ENCODE measurements at regions not wholly inside any gene's neighbourhood (a gene's known extent, or its start where the extent isn't known, plus 50 kb on each side); places are given as distances from the start of the nearest gene placed in this dataset.

DNA sequence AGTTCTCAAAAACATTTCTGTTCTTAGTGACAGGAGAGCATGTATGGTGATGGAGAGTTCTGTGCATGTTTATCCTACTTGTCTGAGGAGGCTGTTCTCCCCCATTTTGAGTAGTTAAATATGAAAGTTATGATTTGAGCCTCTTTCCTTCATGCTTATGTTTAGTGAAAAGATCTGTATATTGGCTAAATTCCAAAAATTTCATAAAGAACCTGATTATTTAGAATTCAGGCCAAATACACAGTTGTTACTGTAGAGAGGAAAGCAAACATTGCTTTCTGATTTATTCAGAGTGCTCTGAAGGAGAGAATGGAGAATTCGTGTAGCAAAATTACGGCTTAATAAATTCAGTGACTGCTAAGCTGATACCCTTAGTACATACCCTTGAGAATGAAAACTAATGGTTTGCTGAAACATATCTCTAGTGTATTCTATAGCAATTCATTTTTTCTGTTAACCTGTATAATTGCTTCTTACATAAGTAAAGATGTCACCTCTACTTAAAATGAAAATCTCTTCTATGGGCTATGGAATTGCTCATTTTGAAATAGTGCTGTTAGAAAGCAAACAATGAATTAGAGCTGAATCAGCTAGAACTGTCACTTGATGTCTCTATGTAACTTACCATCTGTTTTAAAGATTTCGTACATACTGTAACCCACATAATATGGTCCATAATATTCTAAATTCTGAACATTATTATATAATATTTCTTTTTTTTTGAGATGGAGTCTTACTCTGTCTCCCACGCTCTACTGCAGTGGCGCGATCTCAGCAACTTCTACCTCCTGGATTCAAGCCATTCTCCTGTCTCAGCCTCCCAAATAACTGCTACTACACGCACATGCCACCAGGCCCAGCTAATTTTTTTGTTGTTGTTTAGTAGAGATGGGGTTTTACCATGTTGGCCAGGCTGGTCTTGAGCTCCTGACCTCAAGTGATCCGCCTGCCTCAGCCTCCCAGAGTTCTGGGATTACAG lies 417.0 kb upstream of the RGS6 start:
- no peak for ATAC-seq
- H3K4me2 ChIP-seq: no peak overlapping the region
- H3K9me3 Mint-ChIP-seq: peaks cover 8% of the 10 kb centered on the region; the same call in 1 of the 3 replicates

DNA sequence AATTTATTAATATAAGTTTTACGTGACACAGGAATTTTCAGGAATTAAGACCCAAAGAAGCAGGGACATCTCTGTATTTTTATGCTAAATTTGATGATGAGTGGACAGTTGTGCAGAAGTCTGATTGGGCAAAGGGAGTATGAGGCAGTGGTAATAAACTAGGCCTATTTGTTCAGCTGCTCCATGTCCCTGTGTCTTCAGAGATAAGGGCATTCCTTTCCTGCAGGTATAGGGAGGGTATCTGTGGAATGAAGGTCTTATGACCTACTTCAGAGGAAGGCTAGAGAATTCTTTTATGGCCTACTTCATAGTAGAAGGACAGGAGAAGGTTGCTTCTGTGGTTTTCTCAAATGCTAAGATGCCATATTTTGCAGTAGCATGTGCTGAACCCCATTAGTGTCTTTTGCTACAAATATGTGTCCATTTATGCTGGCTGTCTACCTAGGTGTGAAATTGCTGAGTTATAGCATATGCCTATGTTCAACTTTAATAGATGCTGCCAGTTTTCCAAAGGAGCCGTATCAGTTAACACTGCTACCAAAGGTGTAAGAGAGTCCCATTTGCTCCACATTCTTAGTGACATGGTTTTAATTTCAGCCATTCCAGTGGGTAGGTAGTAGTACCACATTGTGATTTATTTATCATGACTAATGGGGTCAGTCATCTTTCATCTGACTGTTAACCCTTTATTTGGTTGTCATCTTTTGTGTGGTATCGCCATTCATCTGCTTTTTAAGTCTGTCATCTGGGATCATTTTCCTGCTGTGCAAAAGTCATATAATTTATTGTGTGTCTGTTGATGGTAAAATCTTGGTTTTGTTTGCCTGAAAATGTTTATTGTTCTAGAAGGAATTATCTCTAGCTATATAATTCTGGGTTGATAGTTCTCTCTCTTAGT lies 410.7 kb upstream of the RGS6 start:
- Mint-ChIP-seq H3K27me3 (ENCODE audit: insufficient read depth, low read depth, poor library complexity) (no peaks in the 10 kb centered on the region), H3K36me3 (ENCODE audit: low read depth) (peaks cover 20% of the 10 kb centered on the region), H3K4me1 (no peaks in the 10 kb centered on the region), H3K9me3 (peaks cover 8% of the 10 kb centered on the region; the same call in 1 of the 3 replicates), H3K27ac (no peak overlapping the region), H3K4me3 (no peak overlapping the region)
- no peak overlapping the region for H3K4me3 ChIP-seq
- no peaks in the 10 kb centered on the region for H3K9me2 ChIP-seq (ENCODE audit: insufficient read depth)
- no peaks in the 10 kb centered on the region for H3K4me1 ChIP-seq (ENCODE audit: insufficient read depth)
- H2AFZ ChIP-seq: no peak overlapping the region
- no peaks in the 10 kb centered on the region for H3K27me3 ChIP-seq (ENCODE audit: insufficient read depth)
- H3K27ac ChIP-seq (ENCODE audit: low read depth): peak overlapping the region; percentile 53; the same call in 1 of the 2 replicates
- no peaks in the 10 kb centered on the region for H3K36me3 ChIP-seq (ENCODE audit: insufficient read depth)
- H3K79me2 ChIP-seq (replicated peaks; ENCODE audit: insufficient read depth): peaks cover 26% of the 10 kb centered on the region; the same call in 1 of the 2 replicates
- H3F3A ChIP-seq (replicated peaks; ENCODE audit: low read depth): no peaks in the 10 kb centered on the region
- H4K20me1 ChIP-seq (replicated peaks; ENCODE audit: insufficient read depth): peaks cover 8% of the 10 kb centered on the region; the same call in 1 of the 2 replicates
- ATAC-seq (no peak), DNase-seq (ENCODE audit: low spot score) (no peak)
- H3K4me2 ChIP-seq: no peak overlapping the region
- TF ChIP-seq NANOG (IDR thresholded peaks at IDR 0.05; ENCODE audit: borderline replicate concordance): no peak
- TF ChIP-seq, protein P1, sequence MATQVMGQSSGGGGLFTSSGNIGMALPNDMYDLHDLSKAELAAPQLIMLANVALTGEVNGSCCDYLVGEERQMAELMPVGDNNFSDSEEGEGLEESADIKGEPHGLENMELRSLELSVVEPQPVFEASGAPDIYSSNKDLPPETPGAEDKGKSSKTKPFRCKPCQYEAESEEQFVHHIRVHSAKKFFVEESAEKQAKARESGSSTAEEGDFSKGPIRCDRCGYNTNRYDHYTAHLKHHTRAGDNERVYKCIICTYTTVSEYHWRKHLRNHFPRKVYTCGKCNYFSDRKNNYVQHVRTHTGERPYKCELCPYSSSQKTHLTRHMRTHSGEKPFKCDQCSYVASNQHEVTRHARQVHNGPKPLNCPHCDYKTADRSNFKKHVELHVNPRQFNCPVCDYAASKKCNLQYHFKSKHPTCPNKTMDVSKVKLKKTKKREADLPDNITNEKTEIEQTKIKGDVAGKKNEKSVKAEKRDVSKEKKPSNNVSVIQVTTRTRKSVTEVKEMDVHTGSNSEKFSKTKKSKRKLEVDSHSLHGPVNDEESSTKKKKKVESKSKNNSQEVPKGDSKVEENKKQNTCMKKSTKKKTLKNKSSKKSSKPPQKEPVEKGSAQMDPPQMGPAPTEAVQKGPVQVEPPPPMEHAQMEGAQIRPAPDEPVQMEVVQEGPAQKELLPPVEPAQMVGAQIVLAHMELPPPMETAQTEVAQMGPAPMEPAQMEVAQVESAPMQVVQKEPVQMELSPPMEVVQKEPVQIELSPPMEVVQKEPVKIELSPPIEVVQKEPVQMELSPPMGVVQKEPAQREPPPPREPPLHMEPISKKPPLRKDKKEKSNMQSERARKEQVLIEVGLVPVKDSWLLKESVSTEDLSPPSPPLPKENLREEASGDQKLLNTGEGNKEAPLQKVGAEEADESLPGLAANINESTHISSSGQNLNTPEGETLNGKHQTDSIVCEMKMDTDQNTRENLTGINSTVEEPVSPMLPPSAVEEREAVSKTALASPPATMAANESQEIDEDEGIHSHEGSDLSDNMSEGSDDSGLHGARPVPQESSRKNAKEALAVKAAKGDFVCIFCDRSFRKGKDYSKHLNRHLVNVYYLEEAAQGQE (IDR thresholded peaks at IDR 0.05; ENCODE audit: unreplicated experiment): no peak
- TF ChIP-seq, protein P2, sequence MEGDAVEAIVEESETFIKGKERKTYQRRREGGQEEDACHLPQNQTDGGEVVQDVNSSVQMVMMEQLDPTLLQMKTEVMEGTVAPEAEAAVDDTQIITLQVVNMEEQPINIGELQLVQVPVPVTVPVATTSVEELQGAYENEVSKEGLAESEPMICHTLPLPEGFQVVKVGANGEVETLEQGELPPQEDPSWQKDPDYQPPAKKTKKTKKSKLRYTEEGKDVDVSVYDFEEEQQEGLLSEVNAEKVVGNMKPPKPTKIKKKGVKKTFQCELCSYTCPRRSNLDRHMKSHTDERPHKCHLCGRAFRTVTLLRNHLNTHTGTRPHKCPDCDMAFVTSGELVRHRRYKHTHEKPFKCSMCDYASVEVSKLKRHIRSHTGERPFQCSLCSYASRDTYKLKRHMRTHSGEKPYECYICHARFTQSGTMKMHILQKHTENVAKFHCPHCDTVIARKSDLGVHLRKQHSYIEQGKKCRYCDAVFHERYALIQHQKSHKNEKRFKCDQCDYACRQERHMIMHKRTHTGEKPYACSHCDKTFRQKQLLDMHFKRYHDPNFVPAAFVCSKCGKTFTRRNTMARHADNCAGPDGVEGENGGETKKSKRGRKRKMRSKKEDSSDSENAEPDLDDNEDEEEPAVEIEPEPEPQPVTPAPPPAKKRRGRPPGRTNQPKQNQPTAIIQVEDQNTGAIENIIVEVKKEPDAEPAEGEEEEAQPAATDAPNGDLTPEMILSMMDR (conservative IDR thresholded peaks at IDR 0.05; ENCODE audit: low read depth in 2 of 2): no peak
- TF ChIP-seq EZH2phosphoT487 (IDR thresholded peaks at IDR 0.05; ENCODE audit: unreplicated experiment): no peak
- no peak for TF ChIP-seq POLR2AphosphoS5 (IDR thresholded peaks at IDR 0.05; ENCODE audit: low read depth)
- no peak for TF ChIP-seq CREB1 (CRISPR knock-in tag; IDR thresholded peaks at IDR 0.05; ENCODE audit: low read depth)
- no peak for TF ChIP-seq EZH2 (IDR thresholded peaks at IDR 0.05; ENCODE audit: low read depth, unreplicated experiment)
- TF ChIP-seq, protein P3, sequence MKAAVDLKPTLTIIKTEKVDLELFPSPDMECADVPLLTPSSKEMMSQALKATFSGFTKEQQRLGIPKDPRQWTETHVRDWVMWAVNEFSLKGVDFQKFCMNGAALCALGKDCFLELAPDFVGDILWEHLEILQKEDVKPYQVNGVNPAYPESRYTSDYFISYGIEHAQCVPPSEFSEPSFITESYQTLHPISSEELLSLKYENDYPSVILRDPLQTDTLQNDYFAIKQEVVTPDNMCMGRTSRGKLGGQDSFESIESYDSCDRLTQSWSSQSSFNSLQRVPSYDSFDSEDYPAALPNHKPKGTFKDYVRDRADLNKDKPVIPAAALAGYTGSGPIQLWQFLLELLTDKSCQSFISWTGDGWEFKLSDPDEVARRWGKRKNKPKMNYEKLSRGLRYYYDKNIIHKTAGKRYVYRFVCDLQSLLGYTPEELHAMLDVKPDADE (IDR thresholded peaks at IDR 0.05): no peak
- TF ChIP-seq JUNB (IDR thresholded peaks at IDR 0.05; ENCODE audit: unreplicated experiment): no peak
- TF ChIP-seq STAT1 (IDR thresholded peaks at IDR 0.05; ENCODE audit: unreplicated experiment): no peak
- TF ChIP-seq ZNF114 (CRISPR knock-in tag; IDR thresholded peaks at IDR 0.05): no peak
- TF ChIP-seq ZNF331 (CRISPR knock-in tag; IDR thresholded peaks at IDR 0.05; ENCODE audit: low read depth): no peak

More for the DNA sequence above, 417.0 kb upstream of the RGS6 start:
- Histone ChIP-seq H3F3A (replicated peaks; ENCODE audit: low read depth) (no peaks in the 10 kb centered on the region), H3K79me2 (replicated peaks; ENCODE audit: insufficient read depth) (peaks cover 19% of the 10 kb centered on the region), H3K27me3 (ENCODE audit: insufficient read depth) (no peaks in the 10 kb centered on the region), H3K36me3 (ENCODE audit: insufficient read depth) (no peaks in the 10 kb centered on the region), H2AFZ (no peak overlapping the region), H3K4me3 (no peak overlapping the region), H3K27ac (ENCODE audit: low read depth) (no peak overlapping the region), H3K9me2 (ENCODE audit: insufficient read depth) (no peaks in the 10 kb centered on the region), H4K20me1 (replicated peaks; ENCODE audit: insufficient read depth) (no peaks in the 10 kb centered on the region; the same call in 1 of the 2 replicates), H3K4me1 (ENCODE audit: insufficient read depth) (peaks cover 11% of the 10 kb centered on the region; the same call in 1 of the 2 replicates)
- TF ChIP-seq ZNF114 (CRISPR knock-in tag; IDR thresholded peaks at IDR 0.05) (no peak), JUNB (IDR thresholded peaks at IDR 0.05; ENCODE audit: unreplicated experiment) (no peak), EZH2phosphoT487 (IDR thresholded peaks at IDR 0.05; ENCODE audit: unreplicated experiment) (no peak), POLR2AphosphoS5 (IDR thresholded peaks at IDR 0.05; ENCODE audit: low read depth) (no peak), CREB1 (CRISPR knock-in tag; IDR thresholded peaks at IDR 0.05; ENCODE audit: low read depth) (no peak)
- peaks cover 7% of the 10 kb centered on the region for H3K4me1 Mint-ChIP-seq
- H3K4me3 Mint-ChIP-seq: no peak overlapping the region
- DNase-seq (ENCODE audit: low spot score): no peak
- no peak overlapping the region for H3K27ac Mint-ChIP-seq
- H3K27me3 Mint-ChIP-seq (ENCODE audit: insufficient read depth, low read depth, poor library complexity): no peaks in the 10 kb centered on the region
- H3K36me3 Mint-ChIP-seq (ENCODE audit: low read depth): peaks cover 28% of the 10 kb centered on the region

Data from GM23338 (cell line).